GM21576 (cell line): ENCODE measurements at regions not wholly inside any gene's neighbourhood (a gene's known extent, or its start where the extent isn't known, plus 50 kb on each side); places are given as distances from the start of the nearest gene placed in this dataset.
"Not testable (repeated sequence)": the region's sequence is repeated elsewhere in the genome, so short reads cannot be mapped to it uniquely, and the experiment has no call there.

Experiments
- ATAC-seq: cut with Tn5 transposase; IDR thresholded peaks from one replicate; pipeline ENCODE4 v1.9.1; 2021; ENCODE audit warnings: mild to moderate bottlenecking, moderate library complexity; ENCODE audit not compliant: unreplicated experiment

DNA sequence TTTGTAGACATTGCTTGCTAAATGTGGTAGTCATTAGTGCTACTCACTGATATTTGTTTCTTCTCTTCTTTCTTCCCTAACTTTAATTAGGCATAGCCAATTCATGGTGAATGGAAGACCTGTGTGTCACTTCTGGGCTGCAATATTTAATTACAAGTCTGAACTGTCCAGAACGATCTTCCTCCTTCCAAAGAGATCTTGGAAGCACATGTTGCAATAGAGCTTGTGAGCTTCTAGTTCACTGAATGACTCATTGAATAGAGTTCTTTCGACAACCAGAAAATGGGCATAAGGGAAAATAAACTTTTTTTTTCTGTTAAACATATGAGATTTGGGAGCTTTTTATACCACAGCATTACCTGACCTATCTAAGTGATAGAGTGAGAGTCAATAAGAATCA lies 1264.6 kb downstream of the PCDH9 start:
- ATAC-seq: no peak

- ATAC-seq: no peak
These were observed 1265.5 kb downstream of the PCDH9 start for GRCh38 chr13:65964672-65965071.

DNA sequence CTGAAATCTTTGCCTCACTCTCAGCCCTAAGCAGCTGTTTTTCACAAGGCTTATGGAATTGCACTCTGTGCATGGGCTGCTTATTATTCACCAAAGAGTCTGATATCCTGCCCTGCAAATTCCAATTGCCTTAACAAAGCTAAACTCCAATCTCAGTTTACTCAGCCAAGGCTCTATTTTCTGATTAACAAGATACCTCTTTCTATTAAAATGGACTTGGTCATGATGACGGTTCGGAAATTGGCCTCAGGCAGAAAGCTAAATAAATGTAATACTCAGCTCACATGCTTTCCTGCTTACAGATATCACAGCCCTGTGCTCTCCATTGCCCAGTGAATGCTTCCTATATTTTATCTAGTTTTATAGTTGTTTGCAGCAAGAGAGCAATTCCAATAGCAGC lies 1270.8 kb downstream of the PCDH9 start:
- no peak for ATAC-seq

DNA sequence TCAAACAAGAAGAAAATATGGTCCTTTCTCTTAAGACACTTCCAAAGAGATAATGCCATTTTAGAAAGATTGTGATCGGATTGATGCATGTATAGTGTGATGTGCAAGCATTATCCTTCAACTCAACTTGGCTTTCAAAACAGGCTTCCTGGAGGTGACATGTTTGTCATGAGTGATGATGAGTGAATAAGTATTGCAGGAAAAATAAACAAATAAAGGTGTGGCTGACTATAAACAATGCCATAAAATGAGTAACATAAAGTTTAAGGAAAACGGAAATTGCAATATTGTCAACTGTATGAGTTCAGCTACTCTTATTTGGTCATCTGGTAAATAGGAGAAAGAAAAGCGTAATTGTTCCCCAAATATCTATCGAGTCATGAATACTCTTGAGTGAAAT lies 1283.7 kb downstream of the PCDH9 start:
- ATAC-seq: no peak

- no peak for ATAC-seq
These were observed 1286.4 kb downstream of the PCDH9 start for GRCh38 chr13:65943708-65944107.

DNA sequence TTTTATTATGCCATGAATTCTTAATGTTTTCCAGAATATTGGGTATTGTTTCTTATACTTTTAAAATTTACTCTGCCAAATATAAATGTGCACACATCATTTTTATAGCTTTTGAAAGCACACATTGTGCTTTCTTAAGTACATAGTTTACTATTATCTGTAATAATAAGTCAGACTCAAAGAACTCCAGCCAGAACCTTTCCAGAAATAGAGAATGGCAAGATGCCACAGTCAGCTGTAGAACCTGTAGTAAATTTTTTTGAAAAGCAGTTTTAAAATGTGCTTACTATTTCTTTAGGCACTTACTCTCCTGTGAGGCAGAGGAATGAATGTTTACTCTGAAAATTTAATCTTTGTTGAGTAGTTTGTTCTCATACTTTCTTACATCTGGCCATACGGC lies 1287.1 kb downstream of the PCDH9 start:
- no peak for ATAC-seq

- ATAC-seq: no peak
These were observed 1289.4 kb downstream of the PCDH9 start for GRCh38 chr13:65940720-65941119.

GRCh38 chr13:65937251-65937650 lies 1292.9 kb downstream of the PCDH9 start:
- no peak for ATAC-seq

DNA sequence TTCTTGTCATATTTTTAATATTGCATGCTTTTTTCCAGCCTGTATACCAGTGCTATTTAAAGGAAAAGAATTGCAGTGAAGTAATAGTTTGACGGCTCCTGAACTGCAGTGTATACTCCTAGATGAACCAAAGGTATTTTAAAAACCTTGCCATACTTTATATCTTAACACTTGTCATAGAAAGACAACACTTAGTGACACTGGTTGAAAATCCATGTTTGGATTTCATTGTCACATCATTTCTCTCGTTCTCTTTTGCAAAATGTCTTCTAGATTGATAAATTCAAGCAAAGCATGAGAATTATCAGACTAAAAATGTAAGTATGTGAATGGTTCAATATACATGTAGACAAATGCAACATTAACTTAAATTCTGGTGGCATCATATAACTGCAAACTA lies 1293.9 kb downstream of the PCDH9 start:
- ATAC-seq: no peak

GRCh38 chr13:65932587-65933239 lies 1297.4 kb downstream of the PCDH9 start:
- no peak for ATAC-seq

DNA sequence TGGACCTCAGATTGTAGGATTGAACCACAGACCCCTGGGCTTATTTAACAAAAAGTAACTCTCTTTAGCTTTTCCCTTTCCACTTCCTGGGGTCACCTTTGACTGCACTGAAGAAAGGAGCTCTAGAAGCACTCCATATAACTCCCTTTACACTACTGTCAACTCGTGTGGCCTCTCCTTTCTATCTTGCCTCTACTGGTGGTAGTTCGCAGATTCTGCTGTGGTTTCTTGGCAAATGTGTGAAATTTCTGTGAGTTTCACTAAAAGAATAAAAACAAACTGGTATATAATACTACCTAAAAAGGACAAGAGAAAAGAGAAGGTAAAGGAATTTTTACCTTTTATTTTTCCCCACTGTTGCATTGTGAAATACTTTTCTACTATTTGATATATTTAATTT lies 1298.1 kb downstream of the PCDH9 start:
- no peak for ATAC-seq

GRCh38 chr13:65929436-65929835 lies 1300.7 kb downstream of the PCDH9 start:
- ATAC-seq: no peak

DNA sequence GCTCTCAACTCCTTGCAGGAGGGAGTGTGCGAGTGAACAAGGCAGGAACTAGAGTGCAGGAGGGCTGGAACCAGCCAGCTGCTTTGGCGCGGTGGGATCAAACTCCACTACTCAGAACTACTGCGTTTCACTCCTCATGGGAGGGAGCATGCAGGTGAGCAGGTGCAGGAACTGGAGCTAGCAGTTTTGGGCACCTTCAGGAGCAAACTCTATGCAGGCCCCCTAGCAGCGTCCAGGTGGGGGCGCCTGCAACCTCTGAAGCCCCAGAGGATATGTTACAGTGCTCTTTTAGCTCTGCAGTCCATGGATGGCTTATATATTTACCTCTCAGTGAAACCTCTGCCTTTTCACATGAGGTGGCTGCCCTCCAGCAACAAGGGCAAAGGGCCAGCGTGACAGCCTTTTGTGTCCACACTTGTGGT lies 1303.4 kb downstream of the PCDH9 start:
- ATAC-seq: no peak

- ATAC-seq: not testable (repeated sequence)
These were observed 1307.3 kb downstream of the PCDH9 start for GRCh38 chr13:65922846-65923245.

DNA sequence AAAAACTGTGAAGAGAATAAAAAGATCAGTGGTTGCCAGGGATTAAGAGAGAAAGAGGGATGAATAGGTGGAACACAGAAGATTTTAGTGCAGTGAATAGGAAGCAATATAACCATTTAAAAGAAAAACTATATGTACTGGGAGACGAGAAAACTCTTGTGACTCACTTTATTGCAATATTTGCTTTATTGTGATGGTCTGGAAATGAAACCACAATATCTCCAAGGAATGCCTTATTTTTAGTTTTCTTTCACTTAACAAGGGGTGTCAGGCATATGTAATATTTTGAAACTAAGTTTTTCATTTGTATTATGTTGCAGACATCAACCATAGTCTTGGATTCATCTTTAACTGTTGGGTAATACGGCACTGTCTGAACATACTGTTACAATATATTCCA lies 1308.2 kb downstream of the PCDH9 start:
- no peak for ATAC-seq

DNA sequence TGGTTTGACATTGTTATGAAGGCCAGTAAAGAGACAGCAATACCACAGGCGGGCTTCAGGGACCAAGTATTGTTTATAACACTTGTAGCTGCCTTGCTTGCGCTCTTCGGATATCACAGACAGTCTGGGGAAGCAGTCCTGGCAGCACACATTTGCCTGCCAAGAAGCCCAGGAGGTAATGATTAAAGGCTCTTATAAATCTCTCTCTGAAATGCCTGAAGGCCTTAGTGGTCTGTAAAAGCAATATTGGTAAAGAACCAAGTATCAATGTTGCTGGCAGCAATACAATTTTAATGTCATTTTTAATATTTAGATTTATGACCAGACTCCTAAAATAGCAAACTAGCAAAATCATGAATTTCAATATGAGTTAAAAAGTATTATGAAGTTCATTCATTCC lies 1312.4 kb downstream of the PCDH9 start:
- no peak for ATAC-seq

GRCh38 chr13:65915195-65915594 lies 1314.9 kb downstream of the PCDH9 start:
- ATAC-seq: no peak

DNA sequence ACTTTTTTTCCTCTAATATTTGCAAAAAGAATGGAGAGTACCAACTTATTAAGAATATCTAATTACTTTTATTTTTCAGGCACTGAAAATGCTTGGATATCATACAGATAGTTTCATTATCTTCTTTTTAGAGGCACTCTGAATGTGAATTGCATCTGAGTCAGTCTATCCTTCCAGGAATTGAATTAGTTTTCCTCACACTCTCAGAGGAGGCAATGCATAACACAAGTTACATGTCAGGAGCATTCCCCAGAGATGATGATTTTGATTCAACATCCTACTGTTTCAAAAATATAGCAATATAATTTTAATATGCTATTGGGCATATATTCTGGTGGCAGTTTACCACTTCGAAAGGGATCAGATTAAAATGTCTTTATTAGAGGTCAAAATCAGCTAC lies 1315.4 kb downstream of the PCDH9 start:
- no peak for ATAC-seq

- ATAC-seq: no peak
These were observed 1317.0 kb downstream of the PCDH9 start for GRCh38 chr13:65913173-65913572.

DNA sequence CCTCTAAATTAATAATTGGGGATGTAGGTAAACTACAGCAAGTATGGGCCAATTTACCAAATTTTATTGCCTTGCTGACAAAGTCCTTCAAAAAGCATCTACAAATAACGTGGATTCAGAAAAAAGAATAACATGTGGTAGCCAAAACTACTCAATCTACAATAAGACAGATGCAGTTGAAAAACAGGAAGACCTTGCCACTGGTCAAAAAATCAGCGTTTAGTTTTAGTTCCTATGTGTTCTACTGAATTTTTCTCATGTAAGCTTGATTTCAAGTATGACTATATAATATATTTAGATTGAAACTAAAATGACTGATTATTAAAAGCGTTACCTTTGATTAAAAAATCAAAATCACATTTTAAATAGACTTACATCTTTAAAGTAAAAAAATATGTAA lies 1317.6 kb downstream of the PCDH9 start:
- ATAC-seq: no peak

- ATAC-seq: no peak
These were observed 1318.5 kb downstream of the PCDH9 start for GRCh38 chr13:65911546-65912193.

GRCh38 chr13:65909501-65909900 lies 1320.6 kb downstream of the PCDH9 start:
- ATAC-seq: no peak
